ENCODE measurements at regions not wholly inside any gene's neighbourhood (a gene's known extent, or its start where the extent isn't known, plus 50 kb on each side); places are given as distances from the start of the nearest gene placed in this dataset.

DNA sequence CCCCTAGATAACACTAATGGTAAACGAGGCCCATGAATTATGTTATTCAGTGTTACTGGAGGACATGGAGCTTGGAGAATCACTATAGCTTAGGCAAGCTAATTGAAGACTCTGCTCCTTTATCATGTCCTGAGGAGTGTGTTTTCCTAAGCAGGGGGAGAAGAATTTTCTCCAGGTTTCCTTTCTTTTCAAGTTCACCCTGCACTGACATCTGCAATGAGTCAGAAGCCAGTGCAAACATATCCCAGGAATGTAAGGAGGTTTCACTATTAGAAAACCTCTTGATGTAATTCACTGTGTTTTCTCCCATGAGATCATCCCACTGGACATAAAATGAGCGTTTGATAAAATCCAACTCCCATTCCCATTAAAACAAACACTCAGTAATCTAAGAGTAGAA, 75.6 kb downstream of the DMRT2 start:
- peak in 1 of 2 experiments; percentile 2 for DNase-seq
- BruUV-seq (replicated peaks): no TSS peak
- Mint-ChIP-seq H3K4me1 (ENCODE audit: low read depth, unreplicated experiment) (no peaks in the 10 kb centered on the region), H3K4me3 (ENCODE audit: unreplicated experiment) (no peak overlapping the region), H3K9me3 (ENCODE audit: unreplicated experiment) (no peaks in the 10 kb centered on the region), H3K27ac (ENCODE audit: unreplicated experiment) (no peak overlapping the region), H3K27me3 (ENCODE audit: insufficient read depth, unreplicated experiment) (no peaks in the 10 kb centered on the region), H3K36me3 (ENCODE audit: insufficient read depth, unreplicated experiment) (no peaks in the 10 kb centered on the region)
- Histone ChIP-seq H3K27me3 (replicated peaks; ENCODE audit: control insufficient read depth, insufficient read depth, low read length) (no peaks in the 10 kb centered on the region), H3K9me3 (no peaks in the 10 kb centered on the region), H3K36me3 (ENCODE audit: control insufficient read depth, insufficient read depth, low read length) (no peaks in the 10 kb centered on the region), H3K4me3 (ENCODE audit: low read depth, low read length) (no peak overlapping the region), H3K4me1 (peaks cover 9% of the 10 kb centered on the region; the same call in 1 of the 2 replicates)
- intact Hi-C loops (cut with micrococcal nuclease; ENCODE audit: unreplicated experiment): no loop called here
- ChIA-PET CTCF (no interaction called here), POLR2A (no interaction called here)
- TF ChIP-seq CTCF (IDR thresholded peaks at IDR 0.05; ENCODE audit: insufficient read depth in 1 of 2, low read depth in 1 of 2, low read length in 1 of 2, severe bottlenecking in 1 of 2, unreplicated experiment in 1 of 2): no peak

DNA sequence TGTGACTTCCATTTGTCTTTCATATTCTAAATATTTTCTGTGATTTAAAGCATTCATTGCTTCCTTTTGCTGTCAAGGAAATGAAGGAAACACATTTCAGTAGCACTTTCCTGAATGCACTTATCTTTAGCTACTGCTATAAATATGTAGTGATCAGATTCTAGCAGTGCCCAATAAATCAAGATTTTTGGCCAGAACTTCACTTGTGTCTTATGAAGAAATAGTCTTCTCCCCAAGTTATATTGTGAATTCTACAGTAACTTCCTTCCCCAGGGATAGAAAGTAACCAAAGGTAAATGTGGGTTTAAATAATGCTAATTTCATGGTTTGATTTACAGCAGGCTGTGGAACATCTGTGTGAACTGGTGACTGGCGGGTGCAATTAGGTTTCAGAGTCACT, 77.9 kb downstream of the DMRT2 start:
- H3K4me3 ChIP-seq (ENCODE audit: low read depth, low read length): no peak overlapping the region
- no peaks in the 10 kb centered on the region for H3K36me3 ChIP-seq (ENCODE audit: control insufficient read depth, insufficient read depth, low read length)
- ChIA-PET POLR2A (no interaction called here), CTCF (no interaction called here)
- H3K27ac Mint-ChIP-seq (ENCODE audit: unreplicated experiment): no peak overlapping the region
- TF ChIP-seq CTCF (IDR thresholded peaks at IDR 0.05; ENCODE audit: insufficient read depth in 1 of 2, low read depth in 1 of 2, low read length in 1 of 2, severe bottlenecking in 1 of 2, unreplicated experiment in 1 of 2): no peak
- intact Hi-C loops (cut with micrococcal nuclease; ENCODE audit: unreplicated experiment): no loop called here
- no peaks in the 10 kb centered on the region for H3K9me3 ChIP-seq
- no peaks in the 10 kb centered on the region for H3K36me3 Mint-ChIP-seq (ENCODE audit: insufficient read depth, unreplicated experiment)
- H3K27me3 Mint-ChIP-seq (ENCODE audit: insufficient read depth, unreplicated experiment): peaks cover 5% of the 10 kb centered on the region
- no peak overlapping the region for H3K4me3 Mint-ChIP-seq (ENCODE audit: unreplicated experiment)
- peaks cover 9% of the 10 kb centered on the region; the same call in 1 of the 2 replicates for H3K4me1 ChIP-seq
- DNase-seq: no peak
- no peaks in the 10 kb centered on the region for H3K9me3 Mint-ChIP-seq (ENCODE audit: unreplicated experiment)
- BruUV-seq (replicated peaks): no TSS peak
- H3K27me3 ChIP-seq (replicated peaks; ENCODE audit: control insufficient read depth, insufficient read depth, low read length): no peaks in the 10 kb centered on the region
- H3K4me1 Mint-ChIP-seq (ENCODE audit: low read depth, unreplicated experiment): no peaks in the 10 kb centered on the region

DNA sequence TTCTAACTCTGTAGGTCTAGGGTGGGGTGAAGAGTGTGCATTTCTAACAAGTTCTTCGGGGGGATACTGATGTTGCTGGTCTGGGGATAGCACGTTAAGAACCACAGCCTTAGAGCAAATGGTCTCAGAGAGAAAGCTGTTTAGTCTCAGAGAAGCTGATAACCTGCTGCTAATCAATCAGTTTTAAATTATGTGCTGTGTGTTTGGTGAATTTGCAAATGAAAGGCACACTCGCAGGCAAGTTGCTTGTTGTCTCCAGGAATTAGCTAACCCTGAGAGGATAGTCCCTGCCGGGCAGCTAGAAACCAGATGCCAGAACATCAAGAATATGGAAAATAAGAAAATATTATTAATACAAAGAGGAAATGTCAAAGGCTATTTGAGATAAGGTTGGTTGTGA, 79.2 kb downstream of the DMRT2 start:
- Mint-ChIP-seq H3K27ac (ENCODE audit: unreplicated experiment) (no peak overlapping the region), H3K36me3 (ENCODE audit: insufficient read depth, unreplicated experiment) (no peaks in the 10 kb centered on the region), H3K4me3 (ENCODE audit: unreplicated experiment) (no peak overlapping the region), H3K9me3 (ENCODE audit: unreplicated experiment) (no peaks in the 10 kb centered on the region), H3K27me3 (ENCODE audit: insufficient read depth, unreplicated experiment) (peaks cover 5% of the 10 kb centered on the region), H3K4me1 (ENCODE audit: low read depth, unreplicated experiment) (no peaks in the 10 kb centered on the region)
- Histone ChIP-seq H3K4me3 (ENCODE audit: low read depth, low read length) (no peak overlapping the region), H3K36me3 (ENCODE audit: control insufficient read depth, insufficient read depth, low read length) (no peaks in the 10 kb centered on the region), H3K4me1 (peaks cover 9% of the 10 kb centered on the region; the same call in 1 of the 2 replicates), H3K27me3 (replicated peaks; ENCODE audit: control insufficient read depth, insufficient read depth, low read length) (no peaks in the 10 kb centered on the region), H3K9me3 (no peaks in the 10 kb centered on the region)
- POLR2A ChIA-PET: no interaction called here
- no TSS peak for BruUV-seq (replicated peaks)
- CTCF ChIA-PET: no interaction called here
- intact Hi-C loops (cut with micrococcal nuclease; ENCODE audit: unreplicated experiment): no loop called here
- DNase-seq: no peak
- no peak for TF ChIP-seq CTCF (IDR thresholded peaks at IDR 0.05; ENCODE audit: insufficient read depth in 1 of 2, low read depth in 1 of 2, low read length in 1 of 2, severe bottlenecking in 1 of 2, unreplicated experiment in 1 of 2)

All from Caco-2 (cell line).